ENCODE measurements at regions not wholly inside any gene's neighbourhood (a gene's known extent, or its start where the extent isn't known, plus 50 kb on each side); places are given as distances from the start of the nearest gene placed in this dataset.

DNA sequence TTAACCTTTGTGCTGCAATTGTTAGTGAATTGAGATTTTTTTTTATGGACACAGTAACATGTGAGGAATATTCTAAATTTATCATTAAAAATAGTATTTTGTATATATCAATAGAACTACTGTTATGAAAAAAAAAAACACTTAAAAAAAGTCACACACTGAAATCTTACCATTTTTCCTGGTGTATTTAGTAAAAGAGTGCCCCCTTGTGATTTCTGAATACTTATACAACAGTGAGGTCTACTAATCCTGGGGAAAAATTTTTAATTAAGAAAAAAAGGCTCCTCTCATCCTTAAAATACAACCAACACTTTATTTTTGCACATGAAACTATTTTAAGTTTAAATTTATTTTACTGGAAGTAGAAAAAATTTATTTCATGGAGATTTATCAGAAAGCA is 56.4 kb upstream of the SPOCK3 start:
- no peak for DNase-seq

DNA sequence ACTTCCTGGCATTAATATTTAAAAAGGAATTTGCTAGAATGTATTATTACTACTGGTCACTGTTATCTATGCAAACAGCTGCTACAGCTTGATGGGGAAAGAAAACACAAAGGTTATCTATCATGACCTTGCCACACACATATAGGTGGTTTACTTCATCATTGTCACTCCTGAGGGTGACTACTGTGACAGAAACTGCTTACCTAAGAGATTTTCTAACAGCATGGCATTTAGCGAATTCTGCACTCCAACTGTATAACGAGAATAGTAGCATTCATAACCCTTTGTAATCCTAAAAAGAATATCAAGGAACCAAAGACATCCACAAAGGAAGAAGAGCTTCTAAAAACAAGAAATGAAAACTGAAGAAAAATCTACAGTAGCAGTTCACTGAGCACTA is 74.6 kb upstream of the SPOCK3 start:
- no peak for DNase-seq

DNA sequence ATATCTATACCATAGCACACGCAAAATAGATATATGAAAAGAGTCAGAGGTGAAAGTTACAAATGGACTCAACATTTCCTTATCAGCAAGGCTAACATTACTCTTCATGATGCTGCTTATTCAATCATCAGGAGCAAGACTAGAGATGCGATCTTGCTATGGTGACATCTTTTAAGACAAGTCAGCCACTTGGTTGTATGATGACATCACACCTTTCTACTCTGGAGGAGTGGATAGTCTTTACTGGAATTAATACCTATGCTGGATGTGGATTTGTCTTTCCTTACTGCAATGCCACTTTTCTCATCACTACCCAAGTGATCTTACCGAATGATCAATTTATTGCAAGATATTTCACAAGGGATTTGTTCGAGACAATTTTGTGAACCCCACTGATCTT is 87.0 kb upstream of the SPOCK3 start:
- DNase-seq, result no peak

DNA sequence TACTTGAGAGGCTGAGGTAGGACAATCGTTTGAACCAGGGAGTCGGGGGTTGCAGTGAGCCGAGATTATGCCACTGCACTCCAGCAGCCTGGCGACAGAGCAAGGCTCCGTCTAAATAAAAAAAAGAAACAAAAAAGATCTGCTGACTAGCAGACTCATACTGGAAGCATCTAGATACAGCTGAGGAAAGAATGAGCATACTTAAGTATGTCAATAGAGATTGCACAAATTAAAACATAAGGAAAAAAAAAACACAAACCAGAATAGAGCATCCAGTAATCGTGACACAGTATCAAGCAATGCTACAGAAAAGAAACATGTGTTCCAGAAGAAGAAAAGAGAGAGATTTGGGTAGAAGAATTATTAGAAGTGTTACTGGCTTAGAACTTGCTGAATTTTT is 105.5 kb upstream of the SPOCK3 start:
- no peak for DNase-seq

DNA sequence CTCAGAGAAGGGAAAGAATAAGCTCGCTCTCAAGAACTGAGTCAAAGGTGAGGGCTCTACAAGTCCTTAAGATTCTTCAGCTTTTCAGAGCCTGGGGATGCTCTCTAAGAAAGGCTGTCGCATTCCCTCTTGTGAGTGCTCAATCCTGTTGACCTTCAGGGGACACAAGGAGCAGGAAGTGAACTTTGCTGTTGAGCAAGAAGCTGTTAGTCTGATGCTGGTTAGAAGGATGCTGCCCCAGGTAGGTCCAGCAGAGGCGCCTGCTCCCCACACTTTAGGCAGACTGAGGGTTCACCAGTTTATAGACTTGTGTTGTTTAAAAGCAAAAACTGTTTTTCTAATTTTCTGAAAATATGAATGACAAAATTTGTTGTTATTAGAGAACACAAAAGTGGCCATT is 125.4 kb upstream of the SPOCK3 start:
- no peak for DNase-seq

DNA sequence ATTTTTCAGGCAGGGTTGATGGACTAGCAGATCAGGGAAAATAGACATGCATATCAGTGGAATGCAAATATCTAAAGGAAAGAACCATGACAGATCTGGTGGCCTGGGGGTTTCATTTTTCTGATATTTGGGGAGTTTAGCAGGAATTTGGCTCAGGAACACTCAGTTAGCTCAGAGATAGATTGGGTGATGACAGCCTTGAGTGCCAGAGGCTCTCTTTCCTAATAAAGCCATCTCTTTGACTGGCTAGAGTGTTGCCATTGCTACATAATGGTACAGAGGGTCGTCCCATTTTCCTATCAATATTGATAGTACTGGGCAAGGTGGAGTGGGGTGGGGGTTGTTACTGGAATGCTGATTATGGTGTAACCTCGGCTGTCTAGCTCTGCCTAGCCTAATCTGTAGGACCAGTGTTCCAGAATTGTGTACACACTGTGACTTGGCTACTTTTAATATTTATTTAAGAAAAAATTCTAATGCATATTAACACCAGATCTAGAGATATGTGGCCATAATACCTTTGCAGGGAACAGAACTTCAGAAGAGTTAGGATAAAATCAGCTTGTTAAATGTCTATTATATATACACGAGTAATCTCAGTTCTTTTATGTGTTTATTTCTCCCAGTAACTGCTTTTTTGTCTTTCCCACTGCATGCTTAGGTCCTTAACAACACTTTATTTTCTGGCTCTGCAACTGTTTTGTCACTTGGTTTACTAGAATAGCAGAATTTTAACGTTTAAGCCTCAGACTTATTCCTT is 145.0 kb upstream of the SPOCK3 start:
- DNase-seq, result no peak

DNA sequence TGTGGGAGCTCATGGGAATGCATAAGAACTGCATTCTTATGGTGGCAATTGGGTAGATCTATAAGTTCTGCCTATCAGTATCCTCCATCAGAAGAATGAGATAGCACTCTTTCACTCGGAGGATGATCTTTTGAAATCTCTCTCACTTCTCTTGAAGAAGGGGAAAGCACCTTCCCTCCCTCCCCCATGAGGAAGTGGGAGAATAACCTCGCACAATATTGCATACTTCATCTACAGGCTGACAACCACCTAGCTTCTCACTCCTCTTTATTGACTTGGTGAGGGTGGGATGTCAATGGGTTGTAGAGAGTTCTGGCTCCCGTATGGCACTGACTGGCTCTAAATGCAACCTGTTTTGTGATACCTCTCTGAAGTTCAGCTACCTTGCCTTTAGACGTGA is 146.7 kb upstream of the SPOCK3 start:
- no peak for DNase-seq

DNA sequence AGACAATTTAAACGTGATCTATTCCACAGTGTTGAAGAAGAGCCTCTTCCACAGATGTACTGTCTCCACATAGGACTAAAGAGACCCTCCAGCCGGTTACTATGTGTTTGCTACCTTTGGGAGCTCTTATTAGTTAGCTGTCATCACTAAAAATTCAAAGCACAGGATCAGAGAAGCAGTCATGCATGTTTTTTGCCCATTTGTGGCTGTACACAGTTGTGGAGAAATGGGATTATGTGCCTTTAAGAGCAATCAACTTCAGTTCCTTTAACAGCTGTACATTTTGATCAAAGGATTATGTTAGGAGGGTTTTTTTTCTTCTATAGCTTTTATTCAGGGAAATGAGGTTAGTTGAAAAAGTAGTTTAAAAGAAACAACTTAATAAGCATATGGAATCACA is 149.0 kb upstream of the SPOCK3 start:
- DNase-seq, result no peak

DNA sequence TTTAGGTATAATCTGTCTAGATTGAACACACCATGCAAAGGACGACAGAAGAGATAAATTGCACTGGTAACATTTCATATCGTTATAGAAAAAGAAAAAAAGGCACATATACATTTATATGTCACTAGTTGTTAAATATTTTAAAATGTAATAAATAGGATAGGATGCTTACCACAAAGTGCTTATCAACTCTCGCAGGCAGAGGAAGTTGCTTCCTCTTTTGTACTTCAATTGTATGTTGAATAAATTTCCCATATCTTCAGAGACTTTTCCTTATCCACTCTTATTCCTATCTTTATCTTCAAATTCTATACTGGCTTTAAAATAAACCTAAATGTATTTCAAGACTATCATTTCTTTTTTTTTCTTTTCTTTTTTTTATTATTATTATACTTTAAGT is 163.3 kb upstream of the SPOCK3 start:
- no peak for DNase-seq

DNA sequence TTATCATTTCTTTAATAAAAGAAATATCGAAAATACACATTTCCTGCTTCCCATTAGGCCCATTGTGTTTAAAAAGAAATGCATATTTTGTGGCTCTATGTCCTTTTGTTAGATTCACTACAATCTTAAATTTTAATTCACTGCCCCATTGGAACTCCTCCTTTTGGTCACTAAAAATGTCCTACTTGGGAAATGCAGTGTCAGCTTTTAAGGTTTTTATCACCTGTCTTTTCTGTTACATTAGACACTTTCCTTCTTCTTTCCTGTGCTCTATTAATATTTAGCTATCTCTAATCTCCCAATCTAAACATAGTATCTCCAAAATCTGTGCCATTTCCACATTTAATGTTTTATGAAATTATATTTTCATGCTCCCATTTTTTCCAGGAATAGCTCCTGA is 164.9 kb upstream of the SPOCK3 start:
- DNase-seq, result no peak

DNA sequence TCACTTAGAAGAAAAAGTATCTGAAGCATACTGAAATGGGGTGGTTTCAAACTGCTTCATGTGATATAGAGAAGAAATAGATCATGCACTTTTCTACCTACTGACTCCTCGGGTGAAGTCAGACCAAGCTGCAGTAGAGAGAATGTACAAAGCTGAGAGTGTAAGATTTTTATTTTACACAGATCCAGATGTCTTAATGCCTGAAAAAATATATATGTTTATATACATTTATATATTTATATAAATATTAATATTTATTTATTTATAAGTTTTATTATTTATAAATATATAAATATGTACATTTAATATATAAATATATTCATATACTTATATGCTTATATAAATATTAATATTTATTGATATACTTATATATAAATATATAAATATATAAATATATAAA is 171.9 kb upstream of the SPOCK3 start:
- no peak for DNase-seq

DNA sequence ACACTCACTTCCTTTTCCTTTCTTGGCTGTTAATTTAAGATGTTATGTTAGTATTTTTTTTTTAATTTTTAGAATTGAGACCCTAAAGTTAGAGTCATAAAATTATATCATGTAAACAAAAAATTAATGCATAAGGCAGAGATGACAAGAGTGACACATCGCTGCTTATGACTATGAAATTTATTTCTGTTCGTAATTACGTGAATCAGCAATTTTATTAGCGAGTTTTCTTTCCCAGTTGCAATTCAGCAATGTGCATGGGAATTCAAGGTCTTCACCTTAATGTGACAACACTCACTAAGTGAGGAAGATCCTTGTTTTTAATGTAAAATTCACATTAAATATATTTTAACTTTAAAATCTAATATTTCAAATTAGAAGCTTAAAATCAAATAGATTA is 181.2 kb upstream of the SPOCK3 start:
- no peak for DNase-seq

DNA sequence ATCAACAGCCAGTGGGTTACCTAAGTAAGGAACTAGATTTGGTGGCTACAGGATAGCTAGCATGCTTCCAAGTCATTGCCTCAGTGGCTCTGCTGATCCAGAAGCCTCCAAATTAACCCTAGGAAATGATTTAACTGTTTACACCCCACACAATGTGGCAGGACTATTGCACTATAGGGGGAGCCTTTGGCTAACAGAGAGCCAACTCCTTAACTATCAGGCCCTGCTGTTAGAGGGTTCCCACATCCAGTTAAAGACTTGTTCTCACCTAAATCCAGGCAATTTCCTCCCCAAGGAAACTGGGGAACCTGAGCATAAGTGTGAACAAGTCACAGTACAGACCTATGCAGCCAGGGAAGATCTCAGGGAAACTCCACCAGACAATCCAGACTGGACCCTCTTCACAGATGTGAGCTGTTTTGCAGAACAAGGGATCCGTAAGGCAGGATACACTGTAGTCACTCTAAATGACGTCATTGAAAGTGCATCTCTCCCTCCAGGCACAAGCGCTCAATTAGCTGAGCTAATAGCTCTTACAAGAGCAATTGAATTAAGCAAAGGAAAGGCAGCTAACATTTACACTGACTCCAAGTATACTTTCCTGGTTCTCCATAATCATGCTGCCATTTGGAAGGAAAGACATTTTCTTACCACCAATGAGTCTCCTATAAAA is 185.3 kb upstream of the SPOCK3 start:
- no peak for DNase-seq

DNA sequence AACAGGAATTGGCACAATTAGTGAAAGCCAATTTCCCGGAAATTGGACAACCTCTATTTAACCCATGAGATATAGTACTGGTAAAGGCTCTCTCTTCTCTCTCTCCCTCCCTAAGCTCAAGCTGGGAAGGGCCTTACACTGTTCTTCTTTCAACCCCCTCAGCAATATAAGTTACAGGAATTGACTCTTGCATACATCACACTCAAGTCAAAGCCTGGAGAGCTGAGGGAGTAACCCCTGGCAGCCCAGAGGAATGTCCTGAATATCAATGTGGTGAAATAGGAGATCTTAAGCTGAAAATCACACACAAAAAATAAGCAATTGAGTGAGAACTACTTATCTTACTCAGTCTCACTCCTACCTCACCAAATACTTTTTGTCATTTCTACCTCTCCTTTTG is 186.9 kb upstream of the SPOCK3 start:
- no peak for DNase-seq

DNA sequence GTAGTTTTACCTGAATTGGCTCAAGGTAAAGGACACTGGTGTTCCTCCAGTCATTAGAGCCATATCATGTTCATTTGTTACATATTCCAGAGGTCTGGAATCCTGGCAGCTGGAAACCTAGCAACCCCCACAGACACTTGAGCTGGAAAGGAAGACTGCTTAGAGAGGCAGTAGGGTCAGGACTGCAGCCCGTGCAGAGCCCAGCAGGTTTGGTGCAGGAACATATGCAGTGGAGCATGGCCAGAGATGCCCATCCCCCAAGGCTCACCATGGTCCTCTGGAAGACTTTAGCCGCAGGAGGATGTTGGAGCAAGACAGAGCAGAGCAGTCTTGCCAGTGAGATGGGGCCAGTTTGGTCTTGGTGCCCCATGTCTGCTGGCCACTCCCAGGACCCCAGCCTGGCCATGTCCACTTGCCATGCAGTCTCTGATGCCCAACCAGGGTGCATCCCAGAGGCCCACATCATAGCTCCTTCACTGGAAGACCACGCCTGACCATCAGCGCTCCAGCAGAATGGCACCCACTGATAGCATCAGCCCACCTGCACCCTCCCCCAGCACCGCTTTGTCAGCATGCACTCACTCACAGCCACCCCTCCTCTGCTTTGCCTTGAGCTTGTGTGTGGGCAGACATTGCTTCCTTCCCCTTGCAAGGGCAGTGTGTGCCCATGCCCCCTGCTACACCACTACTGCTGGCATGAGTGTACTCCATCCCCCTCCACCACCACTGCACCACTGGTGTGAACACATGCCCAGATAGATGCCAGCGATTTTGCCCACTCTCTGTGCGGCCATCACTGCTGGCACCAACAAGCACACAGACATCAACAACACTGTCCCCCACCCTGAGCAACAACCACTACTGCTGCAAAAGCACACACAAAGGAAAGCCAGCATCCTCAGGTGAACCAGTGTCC is 190.3 kb upstream of the SPOCK3 start:
- DNase-seq, result no peak

DNA sequence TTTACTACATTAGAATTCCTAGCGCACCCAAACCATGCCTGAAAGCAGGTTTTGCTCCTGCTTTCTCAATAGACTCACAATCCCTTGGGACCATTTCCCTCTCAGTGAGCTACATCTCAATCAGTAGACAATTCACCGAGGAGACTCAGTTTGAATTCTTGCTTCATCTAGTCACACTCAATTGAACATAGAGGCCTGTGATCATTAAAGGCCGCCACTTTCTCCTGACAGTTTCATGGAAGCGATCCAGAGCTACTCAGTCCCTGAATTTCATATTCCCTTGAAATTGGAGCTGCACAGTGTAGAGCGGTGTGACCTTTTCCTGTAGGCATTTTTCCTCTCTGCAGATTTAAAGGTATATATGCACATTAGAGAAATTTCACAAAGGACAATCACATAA is 193.9 kb upstream of the SPOCK3 start:
- no peak for DNase-seq

DNA sequence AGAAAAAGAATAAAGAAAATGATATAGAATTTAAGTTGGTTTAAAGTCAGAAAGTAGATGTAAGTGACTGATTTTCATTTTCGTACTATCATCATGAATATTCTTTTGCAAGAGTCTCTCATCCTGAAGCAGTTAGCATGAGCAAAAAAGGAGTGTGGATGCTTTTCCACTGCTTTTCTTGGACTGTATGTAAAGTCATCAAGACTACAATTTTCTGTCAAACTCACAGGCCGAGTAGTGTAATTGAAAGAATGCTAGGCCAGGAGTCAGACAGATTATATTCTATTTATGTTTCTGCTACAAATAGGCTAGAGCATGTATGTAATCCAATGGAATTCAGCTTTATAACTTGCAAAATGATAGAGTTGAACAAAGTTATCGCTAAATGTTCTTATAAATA is 197.1 kb upstream of the SPOCK3 start:
- DNase-seq, result no peak

DNA sequence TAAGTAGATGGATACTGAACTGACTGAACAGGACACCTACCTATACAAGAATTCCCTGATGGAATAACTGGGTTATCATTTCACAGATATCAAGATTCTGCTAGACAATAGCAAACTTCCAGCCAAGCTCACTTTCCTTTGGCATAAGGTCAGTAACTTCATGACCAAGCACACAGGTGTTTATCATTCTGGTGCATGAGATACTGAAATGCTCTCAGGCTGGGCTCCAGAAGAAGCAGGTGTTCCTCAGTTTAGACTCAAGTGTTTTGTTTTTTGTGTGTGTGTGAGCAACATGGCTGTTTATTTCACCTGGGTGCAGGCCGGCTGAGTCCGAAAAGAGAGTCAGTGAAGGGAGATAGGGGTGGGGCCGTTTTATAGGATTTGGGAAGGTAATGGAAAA is 201.5 kb upstream of the SPOCK3 start:
- no peak for DNase-seq

DNA sequence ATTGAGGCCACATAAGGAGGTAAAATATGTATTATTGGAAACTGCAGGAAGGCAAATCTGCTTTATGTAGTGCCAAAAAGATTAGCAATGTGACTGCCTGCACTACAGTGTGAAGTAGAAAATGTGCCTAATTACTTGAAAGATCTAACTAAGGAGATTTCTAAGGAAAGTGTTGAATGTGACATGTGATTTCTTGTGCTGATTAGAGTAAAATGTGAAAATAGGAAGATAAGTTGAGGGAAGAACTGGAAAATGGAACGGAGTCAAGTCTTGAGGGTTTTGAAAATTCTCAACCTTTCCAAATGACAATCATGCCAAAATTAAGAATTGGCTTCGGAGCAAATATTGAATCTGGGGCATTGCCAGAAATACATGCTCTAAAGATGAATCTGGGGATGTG is 209.5 kb upstream of the SPOCK3 start:
- DNase-seq, result no peak

DNA sequence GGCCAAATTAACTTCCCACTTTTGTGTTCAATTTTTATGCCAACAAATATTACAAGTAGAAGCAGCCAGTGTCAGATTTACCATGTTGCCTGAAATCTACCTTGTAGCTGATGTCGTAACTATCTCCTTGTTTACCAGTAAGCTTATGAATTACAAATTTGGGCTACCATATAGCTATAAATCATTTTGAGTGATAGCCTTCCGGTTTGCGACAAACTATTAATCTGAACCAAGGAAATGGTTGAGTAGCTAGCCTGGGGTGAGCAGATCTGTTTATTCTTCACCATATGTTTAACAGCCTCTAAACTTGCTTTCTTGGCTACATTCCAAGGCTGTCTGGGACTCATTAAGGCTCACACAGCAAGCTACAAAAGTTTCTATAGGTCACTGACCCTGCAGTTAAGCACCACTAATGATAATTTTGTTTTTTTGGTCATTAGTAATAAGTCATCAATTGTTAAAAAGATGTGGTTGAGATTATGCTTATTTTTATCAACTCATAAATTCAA is 218.7 kb upstream of the SPOCK3 start:
- DNase-seq, result no peak

DNA sequence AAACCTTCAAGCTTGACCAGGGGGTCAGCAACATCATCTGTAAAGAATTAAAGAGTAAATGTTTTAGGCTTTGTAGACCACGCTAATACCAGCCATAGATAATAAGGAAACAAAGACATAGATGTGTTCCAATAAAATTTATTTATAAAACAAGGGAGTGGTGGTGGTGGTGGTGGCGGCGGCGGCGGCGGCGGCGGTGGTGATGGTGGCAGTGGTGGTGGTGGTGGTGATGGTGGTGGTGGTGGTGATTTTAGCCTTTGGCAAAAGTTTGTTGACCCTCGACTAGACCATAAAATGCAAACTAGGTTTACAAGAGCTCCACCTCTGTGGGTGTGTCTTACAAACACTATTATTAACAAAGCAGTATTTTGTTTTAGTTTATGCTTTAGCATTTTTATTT is 222.3 kb upstream of the SPOCK3 start:
- no peak for DNase-seq

DNA sequence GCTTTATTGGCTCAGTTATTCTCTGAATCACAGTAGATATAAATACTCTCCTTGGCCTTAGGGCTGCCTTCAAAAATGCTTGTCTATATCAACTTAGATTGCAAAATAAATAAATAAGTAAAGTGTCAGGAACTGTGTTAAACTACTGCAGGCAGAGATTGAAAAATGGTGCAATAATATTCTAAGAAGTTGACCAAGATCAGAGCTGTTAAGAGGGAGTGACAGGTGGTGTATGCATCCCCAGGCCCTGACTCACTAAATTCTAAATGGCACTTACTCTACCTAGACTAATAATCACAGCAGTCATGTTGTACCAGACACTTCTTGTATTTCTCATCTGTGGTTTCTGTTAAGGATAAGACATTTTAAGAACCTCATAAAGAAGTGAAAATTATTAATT is 235.1 kb upstream of the SPOCK3 start:
- no peak for DNase-seq

DNA sequence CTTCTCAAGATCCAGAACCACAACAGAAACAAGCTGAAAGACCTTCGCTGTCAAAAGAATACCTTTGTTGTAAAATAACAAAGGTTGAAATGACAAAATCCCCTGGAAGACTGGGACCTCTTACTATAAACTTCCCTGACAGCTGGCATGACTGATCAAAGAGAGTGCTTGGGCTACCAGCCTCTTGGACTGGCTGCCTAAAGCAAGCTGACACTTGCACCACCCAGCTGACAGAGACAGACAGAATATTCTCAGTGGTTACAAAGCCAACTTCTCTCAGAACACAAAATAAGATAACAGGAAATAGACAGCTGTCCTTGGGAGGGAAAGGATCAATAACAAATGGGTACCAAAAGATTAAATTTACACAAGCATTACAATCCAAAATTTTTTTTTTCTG is 241.7 kb upstream of the SPOCK3 start:
- DNase-seq, result no peak

DNA sequence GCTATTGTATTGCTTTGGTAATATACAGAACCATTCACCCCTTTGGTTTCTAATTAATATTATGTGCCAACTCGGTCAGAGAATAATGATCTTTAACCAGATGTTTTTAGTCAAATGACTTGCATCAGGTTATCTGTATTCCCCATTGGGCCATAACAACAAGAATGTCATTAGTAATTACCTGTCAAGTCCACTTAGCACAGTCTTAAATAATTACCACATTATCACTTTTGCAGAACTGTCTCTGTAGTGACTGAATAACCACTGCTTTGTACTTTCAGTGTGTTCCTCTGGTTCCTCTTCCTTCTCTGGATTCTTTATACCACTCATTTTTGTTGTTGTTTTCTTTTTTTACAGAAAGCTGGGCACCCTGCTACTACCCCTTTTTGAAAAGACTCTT is 257.7 kb upstream of the SPOCK3 start:
- no peak for DNase-seq

Measured in NCI-H146 (cell line).